T-helper 17 cell (primary cell): ENCODE measurements at regions not wholly inside any gene's neighbourhood (a gene's known extent, or its start where the extent isn't known, plus 50 kb on each side); places are given as distances from the start of the nearest gene placed in this dataset.

ENCODE experiments used
- ATAC-seq: fragments of 150-1000 bp; cut with Tn5 transposase; 2 replicates; pipeline ENCODE4 v1.10.0; 2021; ENCODE audit warnings: mild to moderate bottlenecking, moderate library complexity
- DNase-seq, 3 donors: peaks; one replicate each; pipeline versions ENCODE4 v3.0.0 to v3.0.0-alpha.2; 2020 to 2021
- H3K9me3 ChIP-seq: one replicate; pipeline ENCODE4 v1.7.0; 2013; ENCODE audit warnings: low read length, mild to moderate bottlenecking; ENCODE audit not compliant: control insufficient read depth, poor library complexity, severe bottlenecking
- H3K27ac Mint-ChIP-seq: one replicate; pipeline ENCODE4 v1.8.0; 2022; ENCODE audit warnings: mild to moderate bottlenecking, moderate library complexity, mixed read lengths
- H3K27me3 Mint-ChIP-seq: one replicate; pipeline ENCODE4 v1.8.0; 2022; ENCODE audit warnings: mixed read lengths
- H3K36me3 Mint-ChIP-seq: one replicate; pipeline ENCODE4 v1.8.0; 2022; ENCODE audit warnings: low read depth, mixed read lengths
- H3K4me1 Mint-ChIP-seq: one replicate; pipeline ENCODE4 v1.8.0; 2022; ENCODE audit warnings: mild to moderate bottlenecking, mixed read lengths
- H3K4me3 Mint-ChIP-seq: one replicate; pipeline ENCODE4 v1.8.0; 2022; ENCODE audit warnings: mild to moderate bottlenecking, moderate library complexity, mixed read lengths

GRCh38 chr2:16817305-16818202 lies 151.9 kb upstream of the CYRIA start:
- peaks cover 2% of the 10 kb centered on the region for H3K36me3 Mint-ChIP-seq
- ATAC-seq (no peak), DNase-seq (no peak)
- H3K27me3 Mint-ChIP-seq = no peaks in the 10 kb centered on the region
- H3K27ac Mint-ChIP-seq = no peak overlapping the region
- H3K4me3 Mint-ChIP-seq = no peak overlapping the region
- H3K4me1 Mint-ChIP-seq = no peaks in the 10 kb centered on the region
- H3K9me3 ChIP-seq = no peaks in the 10 kb centered on the region

- H3K4me1 Mint-ChIP-seq = no peaks in the 10 kb centered on the region
- DNase-seq (no peak), ATAC-seq (no peak)
- no peaks in the 10 kb centered on the region for H3K9me3 ChIP-seq
- no peak overlapping the region for H3K4me3 Mint-ChIP-seq
- H3K36me3 Mint-ChIP-seq = no peaks in the 10 kb centered on the region
- no peak overlapping the region for H3K27ac Mint-ChIP-seq
- H3K27me3 Mint-ChIP-seq = no peaks in the 10 kb centered on the region
Measured at GRCh38 chr2:16816522-16816921, 150.9 kb upstream of the CYRIA start.

- H3K27me3 Mint-ChIP-seq = no peaks in the 10 kb centered on the region
- H3K36me3 Mint-ChIP-seq = no peaks in the 10 kb centered on the region
- H3K4me3 Mint-ChIP-seq = no peak overlapping the region
- ATAC-seq (no peak), DNase-seq (no peak)
- H3K4me1 Mint-ChIP-seq = no peaks in the 10 kb centered on the region
- no peaks in the 10 kb centered on the region for H3K9me3 ChIP-seq
- H3K27ac Mint-ChIP-seq = no peak overlapping the region
Measured at GRCh38 chr2:16816016-16816415, 150.4 kb upstream of the CYRIA start.

GRCh38 chr2:16813593-16813992 lies 148.0 kb upstream of the CYRIA start:
- no peak overlapping the region for H3K27ac Mint-ChIP-seq
- ATAC-seq = no peak
- no peaks in the 10 kb centered on the region for H3K27me3 Mint-ChIP-seq
- no peaks in the 10 kb centered on the region for H3K9me3 ChIP-seq
- H3K4me1 Mint-ChIP-seq = no peaks in the 10 kb centered on the region
- no peak overlapping the region for H3K4me3 Mint-ChIP-seq
- no peaks in the 10 kb centered on the region for H3K36me3 Mint-ChIP-seq
- no peak for DNase-seq

- H3K36me3 Mint-ChIP-seq = peaks cover 2% of the 10 kb centered on the region
- no peaks in the 10 kb centered on the region for H3K4me1 Mint-ChIP-seq
- DNase-seq = no peak
- H3K4me3 Mint-ChIP-seq = no peak overlapping the region
- H3K9me3 ChIP-seq = no peaks in the 10 kb centered on the region
- no peak for ATAC-seq
- H3K27me3 Mint-ChIP-seq = no peaks in the 10 kb centered on the region
- H3K27ac Mint-ChIP-seq = no peak overlapping the region
Measured at GRCh38 chr2:16798472-16798871, 132.8 kb upstream of the CYRIA start.

- H3K36me3 Mint-ChIP-seq = no peaks in the 10 kb centered on the region
- no peak for ATAC-seq
- no peaks in the 10 kb centered on the region for H3K9me3 ChIP-seq
- no peak for DNase-seq
- no peak overlapping the region for H3K27ac Mint-ChIP-seq
- H3K4me1 Mint-ChIP-seq = no peaks in the 10 kb centered on the region
- peaks cover 5% of the 10 kb centered on the region for H3K27me3 Mint-ChIP-seq
- no peak overlapping the region for H3K4me3 Mint-ChIP-seq
Measured at GRCh38 chr2:16791496-16791895, 125.9 kb upstream of the CYRIA start.

- no peaks in the 10 kb centered on the region for H3K9me3 ChIP-seq
- peaks cover 5% of the 10 kb centered on the region for H3K27me3 Mint-ChIP-seq
- no peaks in the 10 kb centered on the region for H3K36me3 Mint-ChIP-seq
- no peak overlapping the region for H3K4me3 Mint-ChIP-seq
- no peak overlapping the region for H3K27ac Mint-ChIP-seq
- ATAC-seq (no peak), DNase-seq (no peak)
- H3K4me1 Mint-ChIP-seq = no peaks in the 10 kb centered on the region
Measured at GRCh38 chr2:16785149-16785548, 119.5 kb upstream of the CYRIA start.

- Mint-ChIP-seq H3K4me3 (no peak overlapping the region), H3K27me3 (peaks cover 3% of the 10 kb centered on the region), H3K4me1 (no peaks in the 10 kb centered on the region), H3K27ac (no peak overlapping the region), H3K36me3 (no peaks in the 10 kb centered on the region)
- ATAC-seq = no peak
- DNase-seq = no peak
- no peaks in the 10 kb centered on the region for H3K9me3 ChIP-seq
Measured at GRCh38 chr2:16784652-16785051, 119.0 kb upstream of the CYRIA start.

- no peaks in the 10 kb centered on the region for H3K9me3 ChIP-seq
- Mint-ChIP-seq H3K27ac (no peak overlapping the region), H3K27me3 (peaks cover 18% of the 10 kb centered on the region), H3K4me3 (no peak overlapping the region), H3K4me1 (peaks cover 2% of the 10 kb centered on the region), H3K36me3 (no peaks in the 10 kb centered on the region)
- DNase-seq (no peak), ATAC-seq (no peak)
Measured at GRCh38 chr2:16777123-16777870, 111.7 kb upstream of the CYRIA start.

GRCh38 chr2:16775899-16776231 lies 110.2 kb upstream of the CYRIA start:
- Mint-ChIP-seq H3K4me1 (peaks cover 2% of the 10 kb centered on the region), H3K27ac (no peak overlapping the region), H3K4me3 (no peak overlapping the region), H3K36me3 (no peaks in the 10 kb centered on the region), H3K27me3 (peaks cover 24% of the 10 kb centered on the region)
- DNase-seq (no peak), ATAC-seq (no peak)
- H3K9me3 ChIP-seq = no peaks in the 10 kb centered on the region

- Mint-ChIP-seq H3K27me3 (peaks cover 30% of the 10 kb centered on the region), H3K27ac (no peak overlapping the region), H3K36me3 (no peaks in the 10 kb centered on the region), H3K4me3 (no peak overlapping the region), H3K4me1 (peaks cover 2% of the 10 kb centered on the region)
- ATAC-seq = no peak
- no peaks in the 10 kb centered on the region for H3K9me3 ChIP-seq
- no peak for DNase-seq
Measured at GRCh38 chr2:16774980-16775898, 109.6 kb upstream of the CYRIA start.

- no peak overlapping the region for H3K27ac Mint-ChIP-seq
- H3K9me3 ChIP-seq = no peaks in the 10 kb centered on the region
- ATAC-seq = no peak
- H3K27me3 Mint-ChIP-seq = peaks cover 39% of the 10 kb centered on the region
- no peak overlapping the region for H3K4me3 Mint-ChIP-seq
- H3K4me1 Mint-ChIP-seq = peaks cover 2% of the 10 kb centered on the region
- no peak for DNase-seq
- no peaks in the 10 kb centered on the region for H3K36me3 Mint-ChIP-seq
Measured at GRCh38 chr2:16774091-16774490, 108.5 kb upstream of the CYRIA start.

GRCh38 chr2:16773080-16773713 lies 107.6 kb upstream of the CYRIA start:
- ATAC-seq = no peak
- no peaks in the 10 kb centered on the region for H3K9me3 ChIP-seq
- H3K27ac Mint-ChIP-seq = no peak overlapping the region
- H3K4me3 Mint-ChIP-seq = no peak overlapping the region
- H3K4me1 Mint-ChIP-seq = peaks cover 2% of the 10 kb centered on the region
- no peak for DNase-seq
- peaks cover 44% of the 10 kb centered on the region for H3K27me3 Mint-ChIP-seq
- H3K36me3 Mint-ChIP-seq = no peaks in the 10 kb centered on the region
